Activated effector memory CD4-positive, alpha-beta T cell treated with Interleukin-2 at 50 U/mL for 16 hours (primary cell): ENCODE measurements at regions not wholly inside any gene's neighbourhood (a gene's known extent, or its start where the extent isn't known, plus 50 kb on each side); places are given as distances from the start of the nearest gene placed in this dataset.
"Not testable (repeated sequence)": the region's sequence is repeated elsewhere in the genome, so short reads cannot be mapped to it uniquely, and the experiment has no call there.

Experiments
- DNase-seq: peaks from one replicate; pipeline ENCODE4 v3.0.0-alpha.2; 2020

- DNase-seq = no peak
Observed at GRCh38 chr3:67167481-67167880, 169.4 kb downstream of the KBTBD8 start.

- no peak for DNase-seq
Observed at GRCh38 chr3:67171841-67172240, 173.7 kb downstream of the KBTBD8 start.

GRCh38 chr3:67173130-67173529 is 175.0 kb downstream of the KBTBD8 start:
- not testable (repeated sequence) for DNase-seq

- DNase-seq = no peak
Observed at GRCh38 chr3:67176396-67176795, 178.3 kb downstream of the KBTBD8 start.

- no peak for DNase-seq
Observed at GRCh38 chr3:67192466-67192865, 194.4 kb downstream of the KBTBD8 start.

GRCh38 chr3:67196677-67197076 is 198.6 kb downstream of the KBTBD8 start:
- DNase-seq = no peak

- no peak for DNase-seq
Observed at GRCh38 chr3:67198374-67198773, 200.3 kb downstream of the KBTBD8 start.

- DNase-seq = no peak
Observed at GRCh38 chr3:67200618-67201017, 202.5 kb downstream of the KBTBD8 start.

GRCh38 chr3:67201026-67201425 is 202.9 kb downstream of the KBTBD8 start:
- DNase-seq = no peak

GRCh38 chr3:67202053-67202452 is 203.9 kb downstream of the KBTBD8 start:
- no peak for DNase-seq

GRCh38 chr3:67204951-67205350 is 206.8 kb downstream of the KBTBD8 start:
- no peak for DNase-seq

- DNase-seq = no peak
Observed at GRCh38 chr3:67215690-67216089, 217.6 kb downstream of the KBTBD8 start.

GRCh38 chr3:67227030-67227429 is 228.9 kb downstream of the KBTBD8 start:
- DNase-seq = no peak

- no peak for DNase-seq
Observed at GRCh38 chr3:67228136-67228535, 230.0 kb downstream of the KBTBD8 start.

GRCh38 chr3:67232642-67233041 is 234.5 kb downstream of the KBTBD8 start:
- no peak for DNase-seq

- DNase-seq = no peak
Observed at GRCh38 chr3:67239353-67239752, 241.2 kb downstream of the KBTBD8 start.

GRCh38 chr3:67241084-67241483 is 243.0 kb downstream of the KBTBD8 start:
- no peak for DNase-seq

- DNase-seq = no peak
Observed at GRCh38 chr3:67244130-67244529, 246.0 kb downstream of the KBTBD8 start.

- no peak for DNase-seq
Observed at GRCh38 chr3:67245545-67245944, 247.4 kb downstream of the KBTBD8 start.

- DNase-seq = no peak
Observed at GRCh38 chr3:67248726-67249125, 250.6 kb downstream of the KBTBD8 start.

GRCh38 chr3:67252906-67253305 is 254.8 kb downstream of the KBTBD8 start:
- DNase-seq = not testable (repeated sequence)

- DNase-seq = no peak
Observed at GRCh38 chr3:67278015-67278618, 280.0 kb downstream of the KBTBD8 start.

- no peak for DNase-seq
Observed at GRCh38 chr3:67286586-67286985, 288.5 kb downstream of the KBTBD8 start.

GRCh38 chr3:67288466-67289106 is 290.5 kb downstream of the KBTBD8 start:
- no peak for DNase-seq

- no peak for DNase-seq
Observed at GRCh38 chr3:67289626-67290025, 291.5 kb downstream of the KBTBD8 start.
